HL-60 (cell line): ENCODE measurements at regions not wholly inside any gene's neighbourhood (a gene's known extent, or its start where the extent isn't known, plus 50 kb on each side); places are given as distances from the start of the nearest gene placed in this dataset.
A peak's percentile ranks its signal among the peaks of the same experiment; 100 is the strongest.

Experiments used
- DNase-seq, 2 experiments: peaks; one replicate each; pipeline ENCODE4 v3.0.0-alpha.2; 2010 to 2020; ENCODE audit warnings: low read depth in 1 of 2, low spot score in 1 of 2
- H3K27ac ChIP-seq: fragments of 250-450 bp; sonication (Bioruptor Pico); replicated peaks from 2 replicates; pipeline ENCODE4 v1.5.1; 2020; ENCODE audit warnings: mild to moderate bottlenecking, moderate library complexity
- H3K27me3 ChIP-seq: fragments of 250-450 bp; sonication (Bioruptor Pico); 2 replicates; pipeline ENCODE4 v1.5.1; 2021; ENCODE audit warnings: mild to moderate bottlenecking, moderate library complexity; ENCODE audit not compliant: insufficient read depth, poor library complexity, severe bottlenecking
- H3K4me3 ChIP-seq: replicated peaks from 2 replicates; pipeline ENCODE4 v1.5.1; 2011; ENCODE audit warnings: mild to moderate bottlenecking, control low read depth, low read length; ENCODE audit not compliant: insufficient read depth
- CTCF ChIP-seq: IDR thresholded peaks from one replicate; pipeline ENCODE4 v1.5.1; 2011; ENCODE audit warnings: low read length, control low read depth, inconsistent platforms; ENCODE audit not compliant: insufficient read depth
- GABPA ChIP-seq: IDR thresholded peaks from 2 replicates; pipeline ENCODE4 v1.6.1; 2012; ENCODE audit warnings: low read depth
- POLR2AphosphoS5 ChIP-seq: IDR thresholded peaks from 2 replicates; pipeline ENCODE4 v1.6.1; 2012; ENCODE audit warnings: low read depth
- REST ChIP-seq: IDR thresholded peaks from 2 replicates; pipeline ENCODE4 v1.6.1; 2012; ENCODE audit warnings: low read depth; ENCODE audit not compliant: insufficient replicate concordance
- SPI1 ChIP-seq: IDR thresholded peaks from 2 replicates; pipeline ENCODE4 v1.6.1; 2012; ENCODE audit warnings: low read depth, mild to moderate bottlenecking, borderline replicate concordance

DNA sequence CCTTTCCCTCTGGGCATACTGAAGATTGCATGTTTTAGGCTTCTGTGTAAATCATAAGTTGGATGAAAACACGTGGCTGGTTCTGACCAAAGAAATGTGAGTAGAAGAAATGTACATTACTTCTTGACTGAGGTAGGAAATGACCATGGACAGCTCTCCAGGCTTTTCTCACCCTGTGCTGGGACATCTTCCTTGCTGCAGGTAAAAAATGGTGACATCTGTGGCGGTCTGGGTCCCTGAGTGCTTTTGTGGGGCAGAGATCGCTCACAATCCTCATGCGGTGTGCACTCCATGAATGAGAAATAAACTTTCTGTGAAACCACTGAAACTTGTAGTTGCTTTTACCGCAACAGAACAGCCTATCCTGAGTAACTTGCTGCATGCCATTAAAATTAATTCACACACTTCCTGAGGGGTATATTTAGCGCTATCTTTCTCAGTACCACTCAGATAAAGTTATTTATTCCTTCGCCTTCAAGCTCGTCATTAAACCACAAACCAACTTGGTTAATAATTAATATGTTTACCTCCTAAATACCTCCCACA is 730.4 kb downstream of the EFNA5 start:
- H3K4me3 ChIP-seq: no peak overlapping the region
- no peak overlapping the region for H3K27ac ChIP-seq
- H3K27me3 ChIP-seq: no peaks in the 10 kb centered on the region
- TF ChIP-seq REST (peak; percentile 50), GABPA (no peak)
- no peak for DNase-seq

GRCh38 chr5:106923409-106923808 is 747.3 kb downstream of the EFNA5 start:
- no peak overlapping the region for H3K4me3 ChIP-seq
- H3K27ac ChIP-seq: no peak overlapping the region
- TF ChIP-seq POLR2AphosphoS5 (no peak), REST (no peak)
- no peaks in the 10 kb centered on the region for H3K27me3 ChIP-seq
- DNase-seq: no peak

DNA sequence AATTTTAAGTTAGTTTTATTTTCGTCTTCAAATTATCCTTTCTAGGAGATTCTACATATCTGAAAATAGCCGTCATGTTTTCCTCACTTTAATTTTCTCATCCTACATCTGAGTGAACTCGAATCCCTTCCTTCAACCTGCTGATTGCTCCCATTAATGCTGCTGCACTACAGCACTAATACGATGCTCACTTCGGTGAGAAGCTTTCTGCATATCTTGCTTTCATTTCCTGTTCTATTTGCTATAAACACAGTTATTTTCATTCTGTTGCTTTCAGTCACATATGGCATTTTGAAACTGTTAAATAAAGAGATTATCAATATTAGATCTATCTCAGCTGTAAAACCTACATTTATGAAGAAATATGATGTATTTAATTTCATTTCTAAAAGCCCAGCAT is 749.2 kb downstream of the EFNA5 start:
- Histone ChIP-seq H3K27me3 (no peaks in the 10 kb centered on the region), H3K27ac (no peak overlapping the region), H3K4me3 (no peak overlapping the region)
- TF ChIP-seq GABPA (no peak), SPI1 (no peak), CTCF (no peak), REST (no peak), POLR2AphosphoS5 (no peak)
- no peak for DNase-seq

DNA sequence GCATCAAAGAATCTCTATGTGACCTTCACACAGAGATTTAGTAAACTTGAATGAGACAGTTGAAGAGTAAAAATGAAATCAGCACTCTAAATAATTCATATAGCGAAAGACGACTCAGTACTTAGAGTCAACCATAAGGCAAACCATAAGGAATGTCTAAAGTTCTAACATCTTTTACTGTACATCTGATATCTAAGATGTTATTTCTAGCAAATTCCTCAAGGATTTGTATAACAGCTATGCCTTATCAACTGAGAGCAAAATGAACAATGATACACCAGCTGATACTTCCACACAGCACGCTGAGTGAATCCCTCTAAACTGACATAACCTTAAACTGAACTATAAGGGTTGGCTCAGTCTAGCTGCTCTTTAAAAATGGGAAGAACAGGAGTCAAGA is 760.3 kb downstream of the EFNA5 start:
- Histone ChIP-seq H3K27ac (no peak overlapping the region), H3K4me3 (no peak overlapping the region), H3K27me3 (no peaks in the 10 kb centered on the region)
- DNase-seq: no peak
- TF ChIP-seq POLR2AphosphoS5 (no peak), CTCF (no peak), SPI1 (no peak), GABPA (no peak), REST (no peak)
